GM15510 (cell line): ENCODE measurements at regions not wholly inside any gene's neighbourhood (a gene's known extent, or its start where the extent isn't known, plus 50 kb on each side); places are given as distances from the start of the nearest gene placed in this dataset.

Experiments
- POLR2A ChIP-seq: IDR thresholded peaks from 3 replicates; pipeline ENCODE4 v1.6.1; 2011; ENCODE audit warnings: borderline replicate concordance; ENCODE audit not compliant: insufficient read length; ENCODE audit errors: extremely low read depth

DNA sequence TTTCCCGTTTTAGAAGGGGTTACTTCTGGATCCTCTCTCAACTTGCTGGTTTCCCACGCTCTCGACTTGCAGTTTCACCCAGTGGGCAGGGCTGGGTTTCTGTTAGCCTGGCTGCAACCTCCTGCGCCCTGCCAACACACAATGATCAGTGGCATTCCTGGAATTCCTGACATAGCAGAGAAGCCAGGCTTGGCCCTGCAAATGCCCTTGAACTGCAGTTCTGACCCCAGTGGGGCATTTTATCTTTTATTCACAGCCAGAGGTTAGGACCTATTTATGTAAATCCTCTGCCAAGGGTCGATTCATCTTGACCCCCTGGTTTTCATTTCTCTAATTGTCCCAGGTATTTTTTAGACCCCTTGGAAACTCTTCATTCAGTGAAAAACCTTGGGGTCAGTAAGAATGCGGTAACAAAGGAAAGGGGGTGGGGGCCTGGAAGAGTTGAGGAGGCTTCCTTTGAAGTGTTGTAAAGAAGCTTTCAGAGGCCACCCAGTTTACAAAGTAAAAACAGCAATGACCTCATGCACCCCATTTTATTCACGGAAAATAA lies 217.6 kb downstream of the ZNF674 start:
- TF ChIP-seq POLR2A = no peak

GRCh38 chrX:46326161-46326560 lies 219.1 kb downstream of the ZNF674 start:
- TF ChIP-seq POLR2A = no peak

DNA sequence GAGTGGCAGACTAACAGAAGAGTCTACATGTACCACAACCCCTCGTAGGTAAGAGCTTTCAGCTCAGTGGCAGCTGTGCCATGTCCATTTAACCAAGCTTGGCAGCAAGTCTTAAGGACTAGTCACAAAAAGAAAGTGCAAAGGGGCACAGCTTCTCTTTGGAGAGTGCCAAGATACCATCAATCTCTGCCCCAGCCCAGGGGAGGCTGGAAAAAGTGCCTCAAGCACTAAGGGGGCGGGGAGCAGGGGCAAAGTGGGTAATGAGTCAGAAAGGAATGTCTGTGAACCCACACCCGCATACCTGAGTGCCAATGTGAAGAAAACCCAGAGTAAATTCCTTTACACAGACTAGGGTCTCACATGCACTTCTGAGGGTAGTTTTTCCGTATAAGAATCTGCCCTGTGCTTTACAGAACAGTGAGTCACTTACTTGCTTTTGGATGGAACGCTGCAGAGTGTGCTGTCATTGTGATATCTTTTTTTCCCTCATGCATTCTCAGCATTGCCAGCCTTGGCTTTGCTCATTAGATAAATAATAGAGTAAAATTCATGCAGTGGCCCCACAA lies 219.8 kb downstream of the ZNF674 start:
- TF ChIP-seq POLR2A = no peak

DNA sequence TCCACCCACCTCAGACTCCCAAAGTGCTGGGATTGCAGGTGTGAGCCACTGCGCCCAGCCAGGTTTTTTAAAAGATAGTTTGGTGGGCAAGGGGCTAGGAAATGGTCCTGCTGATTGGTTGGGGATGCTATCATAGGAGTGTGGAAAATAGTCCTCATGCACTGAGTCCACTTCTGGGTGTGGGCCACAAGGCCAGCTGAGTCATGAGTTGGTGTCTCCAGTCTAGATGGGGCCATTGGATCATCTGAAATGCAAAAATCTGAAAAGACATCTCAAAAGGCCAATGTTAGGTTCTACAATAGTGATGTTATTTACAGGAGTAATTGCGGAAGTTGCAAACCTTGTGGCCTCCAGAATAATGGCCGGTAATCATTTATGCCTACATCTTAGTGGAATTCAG lies 221.1 kb downstream of the ZNF674 start:
- no peak for TF ChIP-seq POLR2A

DNA sequence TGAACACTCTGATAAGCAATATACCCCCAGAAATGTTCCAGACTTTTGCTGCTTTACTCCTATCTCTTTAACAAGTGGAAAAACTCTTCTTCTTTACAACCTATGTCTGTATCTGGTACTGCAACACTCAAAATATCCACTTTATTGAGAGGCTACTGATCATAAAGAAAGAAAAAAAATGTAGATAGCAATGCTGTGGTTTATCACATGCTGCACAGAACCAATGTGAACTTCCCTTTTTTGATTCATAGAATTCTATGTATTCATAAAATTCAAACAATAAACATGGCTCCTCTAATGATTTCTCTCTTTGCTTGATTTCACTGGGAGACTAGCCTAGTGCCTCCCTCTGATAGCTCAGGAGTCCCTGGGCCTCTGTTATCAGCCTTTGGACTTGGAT lies 223.5 kb downstream of the ZNF674 start:
- TF ChIP-seq POLR2A = no peak

DNA sequence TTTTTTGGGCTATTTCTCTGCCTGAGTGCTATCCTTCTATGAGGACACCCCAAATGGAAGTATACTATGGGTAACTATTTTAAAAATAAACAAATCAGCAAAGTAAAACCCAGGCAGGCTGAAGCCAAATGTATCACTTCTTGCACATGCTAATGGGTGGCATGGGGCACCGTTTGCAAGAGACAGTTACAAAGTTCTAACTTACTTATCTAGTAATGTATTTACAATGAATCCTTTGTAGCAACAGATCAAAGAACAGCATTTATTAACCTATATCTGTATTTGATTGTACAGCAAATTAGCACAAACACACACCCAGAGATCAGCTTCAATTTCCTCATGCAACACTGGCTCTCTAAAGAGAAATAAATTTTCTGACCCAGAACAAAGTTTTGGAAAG lies 225.5 kb downstream of the ZNF674 start:
- no peak for TF ChIP-seq POLR2A

- no peak for TF ChIP-seq POLR2A
Observed at GRCh38 chrX:46318551-46318950, 226.7 kb downstream of the ZNF674 start.

- no peak for TF ChIP-seq POLR2A
Observed at GRCh38 chrX:46317163-46317562, 228.1 kb downstream of the ZNF674 start.

DNA sequence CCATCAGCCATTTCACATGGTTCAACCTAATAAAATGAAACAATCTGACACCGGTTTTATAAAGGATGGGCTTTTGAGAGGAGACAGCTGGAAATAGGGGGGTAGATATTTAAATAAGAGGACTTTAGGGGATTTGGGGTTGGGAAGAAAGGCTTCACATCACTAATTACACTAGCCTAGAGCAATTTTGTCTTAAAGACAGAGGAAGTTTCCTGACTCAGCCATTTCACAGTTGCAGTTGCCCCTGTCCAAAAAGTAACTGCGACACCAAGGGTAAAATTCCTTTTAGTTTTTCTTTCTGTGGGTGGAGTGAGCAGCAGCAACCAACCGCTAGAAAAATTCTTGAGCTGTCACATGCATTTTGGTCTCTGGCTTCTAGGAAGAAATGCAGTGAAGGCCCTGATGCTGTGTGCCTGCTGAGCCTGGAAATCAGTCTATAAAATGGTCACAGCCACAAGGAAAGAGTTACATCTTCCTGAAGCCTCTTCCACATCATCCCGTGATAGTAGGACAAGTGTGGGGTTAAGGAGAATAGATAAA lies 233.6 kb downstream of the ZNF674 start:
- no peak for TF ChIP-seq POLR2A

DNA sequence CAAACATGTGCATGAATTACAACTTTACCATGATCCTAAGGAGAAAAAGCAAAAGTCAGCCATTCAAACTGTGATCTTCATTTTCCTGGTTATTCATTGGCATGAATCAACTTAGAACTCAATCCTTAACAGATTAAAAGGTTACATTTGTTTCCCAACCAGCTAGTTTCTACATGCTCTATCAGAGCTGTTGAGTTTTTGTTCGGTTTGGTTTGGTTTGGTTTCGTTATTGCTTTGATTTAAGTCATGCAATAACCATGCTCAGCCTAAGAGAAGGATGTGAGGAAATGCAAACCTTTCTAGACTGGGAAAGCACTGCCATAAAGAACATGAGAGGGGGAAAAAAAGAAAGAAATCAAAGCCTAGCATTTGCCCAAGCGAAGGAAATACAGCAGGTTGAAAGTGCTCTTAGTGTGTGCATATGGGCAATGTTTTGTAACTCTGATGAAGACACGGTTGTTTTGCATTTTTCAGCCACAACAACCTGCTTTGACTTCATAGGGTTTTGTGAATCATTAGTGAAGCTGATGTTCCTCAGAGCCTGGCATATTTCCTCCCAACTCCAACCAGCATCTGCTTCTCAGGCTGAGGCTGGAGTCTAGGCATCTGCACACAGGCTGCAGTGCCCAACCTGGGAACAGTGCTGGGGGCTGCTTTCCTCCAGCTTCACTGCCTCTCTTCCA lies 234.3 kb downstream of the ZNF674 start:
- no peak for TF ChIP-seq POLR2A

- no peak for TF ChIP-seq POLR2A
Observed at GRCh38 chrX:46308110-46308509, 237.1 kb downstream of the ZNF674 start.

- TF ChIP-seq POLR2A = no peak
Observed at GRCh38 chrX:46306103-46306502, 239.1 kb downstream of the ZNF674 start.

DNA sequence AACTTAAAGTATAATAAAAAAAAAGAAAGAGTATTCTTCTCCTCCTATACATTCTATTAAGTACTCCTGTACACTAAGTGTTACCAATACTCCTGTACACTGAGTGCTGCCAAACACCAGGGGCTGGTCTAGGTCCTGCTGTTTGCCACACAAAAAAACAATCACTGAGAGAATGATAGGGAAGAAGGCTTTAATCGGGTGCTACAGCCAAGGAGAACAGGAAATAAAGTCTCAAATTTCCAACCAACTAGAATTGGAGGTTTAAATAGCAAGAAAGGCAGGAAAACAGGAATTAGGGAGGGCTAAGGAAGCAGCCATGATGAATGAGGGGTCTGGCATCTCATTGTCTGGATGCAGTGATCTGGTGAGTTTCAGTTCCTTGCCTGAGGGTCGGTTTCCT lies 239.8 kb downstream of the ZNF674 start:
- no peak for TF ChIP-seq POLR2A

- no peak for TF ChIP-seq POLR2A
Observed at GRCh38 chrX:46301903-46302302, 243.3 kb downstream of the ZNF674 start.

- no peak for TF ChIP-seq POLR2A
Observed at GRCh38 chrX:46298821-46299220, 246.4 kb downstream of the ZNF674 start.

DNA sequence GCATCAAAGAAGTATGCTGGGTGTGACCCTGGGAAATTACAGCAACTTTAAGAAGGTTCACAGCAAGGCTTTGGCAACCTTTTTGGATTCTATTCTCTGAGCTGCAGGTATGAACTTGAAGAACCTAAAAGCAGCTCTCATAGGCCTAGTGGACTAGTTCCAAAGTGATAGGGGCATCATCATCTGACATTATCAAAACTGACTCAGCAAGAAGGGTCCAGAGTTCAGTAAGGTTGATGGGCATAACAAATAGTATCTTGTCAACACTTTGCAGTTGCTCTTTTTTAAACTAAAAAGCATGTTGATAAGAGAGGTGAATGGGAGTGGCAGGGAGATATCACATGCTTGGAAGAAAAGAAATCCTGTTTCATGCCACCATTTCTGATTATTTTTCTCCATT lies 249.3 kb downstream of the ZNF674 start:
- no peak for TF ChIP-seq POLR2A
